Parathyroid adenoma (tissue), 2 donors: ENCODE measurements at regions not wholly inside any gene's neighbourhood (a gene's known extent, or its start where the extent isn't known, plus 50 kb on each side); places are given as distances from the start of the nearest gene placed in this dataset.
"Not testable (repeated sequence)": the region's sequence is repeated elsewhere in the genome, so short reads cannot be mapped to it uniquely, and the experiment has no call there.

Experiments used
- H2AFZ ChIP-seq: fragments of 300-600 bp; sonication (generic); one replicate; pipeline ENCODE4 v1.7.0; 2017; ENCODE audit warnings: antibody characterized with exemption, mild to moderate bottlenecking
- H3K27ac ChIP-seq: fragments of 300-600 bp; sonication (generic); one replicate; pipeline ENCODE4 v1.7.0; 2017
- H3K27me3 ChIP-seq: fragments of 300-600 bp; sonication (generic); one replicate; pipeline ENCODE4 v1.7.0; 2017; ENCODE audit warnings: low read length; ENCODE audit not compliant: control insufficient read depth, insufficient read depth
- H3K36me3 ChIP-seq: fragments of 300-600 bp; sonication (generic); one replicate; pipeline ENCODE4 v1.7.0; 2017; ENCODE audit warnings: low read length; ENCODE audit not compliant: control insufficient read depth, insufficient read depth
- H3K4me1 ChIP-seq: fragments of 300-600 bp; sonication (generic); one replicate; pipeline ENCODE4 v1.7.0; 2017; ENCODE audit warnings: control low read depth
- H3K4me2 ChIP-seq: fragments of 300-600 bp; sonication (generic); one replicate; pipeline ENCODE4 v1.7.0; 2017; ENCODE audit warnings: low read length
- H3K4me3 ChIP-seq: fragments of 300-600 bp; sonication (generic); one replicate; pipeline ENCODE4 v1.7.0; 2017; ENCODE audit warnings: low read depth, low read length
- H3K79me2 ChIP-seq: fragments of 300-600 bp; sonication (generic); one replicate; pipeline ENCODE4 v1.7.0; 2017; ENCODE audit warnings: control low read depth
- H3K9ac ChIP-seq: fragments of 300-600 bp; sonication (generic); one replicate; pipeline ENCODE4 v1.7.0; 2017; ENCODE audit warnings: mild to moderate bottlenecking
- H3K9me3 ChIP-seq: fragments of 300-600 bp; sonication (generic); one replicate; pipeline ENCODE4 v1.7.0; 2017; ENCODE audit warnings: low read length; ENCODE audit not compliant: control insufficient read depth
- CTCF ChIP-seq: fragments of 300-600 bp; sonication (generic); IDR thresholded peaks from one replicate; pipeline ENCODE4 v1.7.0; 2017; ENCODE audit warnings: antibody characterized with exemption, mild to moderate bottlenecking
- donor health status: primary hyperparathyroidism.

- no peak overlapping the region for H3K4me3 ChIP-seq
- no peaks in the 10 kb centered on the region for H3K9me3 ChIP-seq
- no peak overlapping the region for H3K4me2 ChIP-seq
- no peaks in the 10 kb centered on the region for H3K4me1 ChIP-seq
- H3K36me3 ChIP-seq, result no peaks in the 10 kb centered on the region
- H3K27ac ChIP-seq, result no peak overlapping the region
- TF ChIP-seq CTCF, result no peak
- H3K9ac ChIP-seq, result no peak overlapping the region
- H3K79me2 ChIP-seq, result no peaks in the 10 kb centered on the region
- no peaks in the 10 kb centered on the region for H3K27me3 ChIP-seq
- H2AFZ ChIP-seq, result no peak overlapping the region
Observed at GRCh38 chrX:140157611-140158010, 192.3 kb upstream of the CXorf66 start.

DNA sequence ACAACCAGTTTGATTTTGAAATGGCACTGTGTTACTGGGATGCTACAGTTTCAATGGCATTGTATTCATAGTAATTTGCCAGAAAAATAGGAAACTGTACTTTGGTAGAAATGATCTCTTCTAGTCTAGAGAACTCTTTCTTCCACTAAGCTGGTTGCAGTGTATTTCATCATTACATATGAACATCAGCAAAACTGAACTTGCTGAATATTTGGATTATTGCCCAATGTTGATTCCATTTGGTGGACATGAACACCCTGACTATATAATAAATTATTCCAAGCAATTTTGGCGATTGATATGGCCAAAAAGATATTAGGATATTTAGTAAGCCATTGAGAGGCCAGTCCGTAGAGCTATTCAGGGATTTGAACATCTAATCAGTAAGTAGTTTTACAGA is 191.8 kb upstream of the CXorf66 start:
- Histone ChIP-seq H2AFZ (no peak overlapping the region), H3K79me2 (no peaks in the 10 kb centered on the region), H3K9ac (no peak overlapping the region), H3K36me3 (no peaks in the 10 kb centered on the region), H3K9me3 (no peaks in the 10 kb centered on the region), H3K4me3 (no peak overlapping the region), H3K27me3 (no peaks in the 10 kb centered on the region), H3K4me2 (no peak overlapping the region), H3K4me1 (no peaks in the 10 kb centered on the region), H3K27ac (no peak overlapping the region)
- no peak for TF ChIP-seq CTCF

- Histone ChIP-seq H3K27me3 (no peaks in the 10 kb centered on the region), H3K4me1 (no peaks in the 10 kb centered on the region), H2AFZ (no peak overlapping the region), H3K4me2 (no peak overlapping the region), H3K27ac (no peak overlapping the region), H3K4me3 (no peak overlapping the region), H3K9ac (no peak overlapping the region), H3K36me3 (no peaks in the 10 kb centered on the region), H3K79me2 (no peaks in the 10 kb centered on the region), H3K9me3 (no peaks in the 10 kb centered on the region)
- TF ChIP-seq CTCF, result no peak
Observed at GRCh38 chrX:140151316-140151715, 186.0 kb upstream of the CXorf66 start.

DNA sequence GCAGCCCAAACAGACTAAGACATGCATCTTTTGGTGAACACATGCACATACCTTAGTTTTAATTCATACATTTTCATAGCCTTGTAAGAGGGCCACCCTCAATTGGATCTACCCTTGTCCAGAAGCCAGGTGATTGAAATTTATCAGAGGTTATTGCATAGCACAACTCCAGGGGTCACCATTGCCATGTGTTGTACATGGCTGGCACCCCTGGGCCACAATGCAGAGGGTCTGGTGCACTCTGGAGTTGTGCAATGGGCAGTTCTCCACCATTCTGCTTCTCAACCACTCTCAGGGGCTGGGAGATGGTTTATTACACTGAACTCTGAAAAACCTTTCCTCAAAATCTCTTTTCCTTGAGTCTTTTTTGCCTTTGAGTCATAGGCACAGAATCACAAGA is 184.4 kb upstream of the CXorf66 start:
- H3K4me2 ChIP-seq, result no peak overlapping the region
- H3K9ac ChIP-seq, result no peak overlapping the region
- H3K4me1 ChIP-seq, result no peaks in the 10 kb centered on the region
- no peak overlapping the region for H2AFZ ChIP-seq
- no peak for TF ChIP-seq CTCF
- H3K79me2 ChIP-seq, result no peaks in the 10 kb centered on the region
- no peaks in the 10 kb centered on the region for H3K9me3 ChIP-seq
- H3K36me3 ChIP-seq, result no peaks in the 10 kb centered on the region
- no peak overlapping the region for H3K27ac ChIP-seq
- no peaks in the 10 kb centered on the region for H3K27me3 ChIP-seq
- H3K4me3 ChIP-seq, result no peak overlapping the region

DNA sequence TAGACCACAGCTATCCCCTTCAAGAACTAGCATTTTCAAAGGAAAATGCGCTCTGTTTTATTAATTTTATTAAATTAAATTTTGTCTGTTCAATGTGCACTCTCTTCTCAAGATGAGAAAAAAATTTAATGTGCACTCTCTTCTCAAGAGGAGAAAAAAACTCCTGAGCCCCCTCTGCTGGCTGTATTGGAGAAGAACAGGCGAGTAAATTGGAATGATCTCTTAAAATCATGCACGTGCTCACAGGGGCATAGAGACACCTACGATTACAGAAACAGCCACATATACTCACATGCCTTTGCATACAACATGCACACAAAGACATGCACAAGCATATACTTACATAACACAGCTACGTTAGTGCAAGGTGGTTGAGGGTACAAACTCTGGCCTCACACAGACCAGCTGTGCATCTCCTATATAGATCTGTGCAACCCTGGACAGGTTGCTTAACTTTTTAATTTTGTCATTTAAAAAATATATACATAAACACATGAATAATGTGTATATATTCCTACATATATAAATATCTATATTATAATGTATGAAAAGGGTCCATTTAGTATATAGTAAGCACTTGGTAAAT is 176.2 kb upstream of the CXorf66 start:
- Histone ChIP-seq H3K4me1 (no peaks in the 10 kb centered on the region), H3K36me3 (no peaks in the 10 kb centered on the region), H3K4me3 (no peak overlapping the region), H3K4me2 (no peak overlapping the region), H3K27me3 (no peaks in the 10 kb centered on the region), H3K27ac (no peak overlapping the region), H3K9ac (no peak overlapping the region), H3K9me3 (no peaks in the 10 kb centered on the region), H3K79me2 (no peaks in the 10 kb centered on the region), H2AFZ (no peak overlapping the region)
- TF ChIP-seq CTCF, result peak; percentile 45

- not testable (repeated sequence) for H3K27ac ChIP-seq, H3K79me2 ChIP-seq, H3K27me3 ChIP-seq, H3K4me1 ChIP-seq, H2AFZ ChIP-seq, H3K4me2 ChIP-seq, H3K4me3 ChIP-seq, H3K36me3 ChIP-seq, H3K9me3 ChIP-seq, H3K9ac ChIP-seq
Observed at GRCh38 chrX:140138492-140138891, 173.2 kb upstream of the CXorf66 start.

- H3K79me2 ChIP-seq, H3K27me3 ChIP-seq, H3K36me3 ChIP-seq, H3K4me2 ChIP-seq, H2AFZ ChIP-seq, H3K27ac ChIP-seq, H3K4me1 ChIP-seq, H3K9ac ChIP-seq, H3K9me3 ChIP-seq, H3K4me3 ChIP-seq: not testable (repeated sequence)
Observed at GRCh38 chrX:140138065-140138464, 172.7 kb upstream of the CXorf66 start.
